H1 (cell line): ENCODE measurements at regions not wholly inside any gene's neighbourhood (a gene's known extent, or its start where the extent isn't known, plus 50 kb on each side); places are given as distances from the start of the nearest gene placed in this dataset.

Experiments used
- KDM5A ChIP-seq: fragments of 200-600 bp; IDR thresholded peaks from 2 replicates; pipeline ENCODE4 v1.7.1; 2012; ENCODE audit warnings: mild to moderate bottlenecking, low read length, inconsistent platforms, mixed read lengths
- NANOG ChIP-seq: IDR thresholded peaks from 2 replicates; pipeline ENCODE4 v1.6.1; 2011; ENCODE audit warnings: low read length, low read depth, mild to moderate bottlenecking, inconsistent platforms; ENCODE audit not compliant: insufficient read depth, poor library complexity, severe bottlenecking

DNA sequence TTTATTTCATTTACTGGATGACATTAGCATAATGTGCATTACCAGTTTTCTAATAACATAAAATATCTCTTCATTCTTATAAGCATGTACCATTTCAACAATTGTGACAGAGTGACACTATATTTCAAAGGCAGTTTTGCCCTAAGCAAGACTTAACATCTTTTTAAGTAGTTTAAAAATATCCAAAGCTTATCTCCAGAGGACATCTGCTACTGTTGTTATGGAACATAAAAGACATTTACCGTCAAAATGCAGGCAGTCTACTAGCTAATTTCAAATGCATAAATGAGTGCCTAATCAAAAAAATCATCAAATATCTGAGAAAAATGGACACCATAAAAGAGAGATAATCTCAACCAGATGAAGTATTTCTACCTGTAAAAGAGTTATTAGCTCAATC lies 782.4 kb upstream of the BRINP3 start (continued):
- TF ChIP-seq NANOG: no peak
- no peak for TF ChIP-seq KDM5A
